Neuron (in vitro differentiated cells): ENCODE measurements at regions not wholly inside any gene's neighbourhood (a gene's known extent, or its start where the extent isn't known, plus 50 kb on each side); places are given as distances from the start of the nearest gene placed in this dataset.

Experiments
- H2AFZ ChIP-seq: one replicate; pipeline ENCODE4 v1.6.1; 2013; ENCODE audit warnings: low read depth, mild to moderate bottlenecking, inconsistent platforms, low read length, moderate library complexity
- H3K27me3 ChIP-seq: one replicate; pipeline ENCODE4 v1.6.1; 2013; ENCODE audit warnings: low read length; ENCODE audit not compliant: insufficient read depth
- H3K36me3 ChIP-seq: one replicate; pipeline ENCODE4 v1.6.1; 2013; ENCODE audit warnings: low read length; ENCODE audit not compliant: insufficient read depth
- H3K4me1 ChIP-seq: one replicate; pipeline ENCODE4 v1.6.1; 2013; ENCODE audit warnings: low read length; ENCODE audit not compliant: insufficient read depth
- H3K4me3 ChIP-seq: 2 replicates; pipeline ENCODE4 v1.5.1; 2013; ENCODE audit warnings: mild to moderate bottlenecking, low read length, moderate library complexity
- H3K9me3 ChIP-seq: one replicate; pipeline ENCODE4 v1.6.1; 2013; ENCODE audit warnings: low read length

DNA sequence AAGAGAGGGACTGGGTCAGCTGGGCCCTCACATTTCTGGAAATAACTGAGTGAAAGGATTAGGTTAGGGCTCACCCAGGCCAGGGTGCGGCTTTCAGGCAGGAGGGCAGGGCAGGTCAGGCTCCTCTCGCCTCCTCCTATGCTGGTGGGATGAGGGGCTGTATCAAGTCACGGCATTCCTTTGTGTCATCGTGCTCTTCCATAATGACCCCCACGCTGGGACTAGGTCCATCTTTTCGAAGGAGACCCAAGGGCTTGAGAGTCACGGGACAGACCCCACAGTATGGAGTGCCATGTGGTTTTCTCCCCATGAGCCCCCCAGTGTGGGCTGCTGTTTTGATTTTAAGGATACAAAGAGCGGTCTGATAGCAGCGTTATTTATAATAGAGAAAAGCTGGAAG lies 137.8 kb upstream of the COPS8 start:
- Histone ChIP-seq H3K9me3 (peaks cover 4% of the 10 kb centered on the region), H3K36me3 (no peaks in the 10 kb centered on the region), H3K27me3 (no peaks in the 10 kb centered on the region), H2AFZ (no peak overlapping the region), H3K4me3 (no peak overlapping the region), H3K4me1 (no peaks in the 10 kb centered on the region)

DNA sequence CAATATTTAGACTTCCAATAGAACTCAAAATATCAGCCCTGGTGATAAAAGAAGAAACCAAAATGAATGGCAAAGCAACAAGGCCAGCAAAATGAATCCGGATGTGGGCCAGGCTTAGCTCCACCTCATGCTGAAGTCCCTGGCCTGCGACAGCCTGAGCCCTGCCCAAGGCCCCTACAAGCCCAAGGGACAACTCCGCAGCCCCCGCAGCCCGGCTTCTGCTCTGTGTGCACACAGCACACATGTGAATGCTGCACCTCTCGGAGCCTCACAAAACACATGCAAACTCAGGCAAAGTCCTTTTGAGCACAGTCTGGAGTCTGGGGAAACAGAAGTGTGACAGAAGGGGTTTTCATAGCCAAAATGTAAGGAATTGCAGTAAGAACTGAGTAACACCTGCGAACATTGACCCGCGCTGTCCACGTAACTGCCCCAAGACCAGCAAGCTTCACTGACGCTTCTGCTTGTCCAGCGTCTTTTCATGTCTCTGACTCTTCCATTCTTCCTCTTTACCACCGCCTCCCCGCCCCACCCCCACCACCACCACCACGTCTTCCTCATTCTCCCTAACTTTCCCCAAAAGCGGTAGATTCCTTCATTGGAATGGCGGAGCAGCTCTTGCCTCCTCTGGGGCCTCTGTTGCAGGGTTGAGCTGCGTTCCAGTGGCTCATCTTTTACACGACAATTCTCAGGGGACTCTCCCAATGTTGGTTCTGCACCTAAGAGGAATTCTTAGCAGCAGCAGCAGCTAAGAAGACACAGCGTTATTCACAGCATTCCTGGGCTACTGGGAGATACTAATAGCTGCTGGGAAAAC lies 136.4 kb upstream of the COPS8 start:
- peaks cover 4% of the 10 kb centered on the region for H3K9me3 ChIP-seq
- H3K4me1 ChIP-seq, result no peaks in the 10 kb centered on the region
- H2AFZ ChIP-seq, result no peak overlapping the region
- no peaks in the 10 kb centered on the region for H3K27me3 ChIP-seq
- no peak overlapping the region for H3K4me3 ChIP-seq
- no peaks in the 10 kb centered on the region for H3K36me3 ChIP-seq

DNA sequence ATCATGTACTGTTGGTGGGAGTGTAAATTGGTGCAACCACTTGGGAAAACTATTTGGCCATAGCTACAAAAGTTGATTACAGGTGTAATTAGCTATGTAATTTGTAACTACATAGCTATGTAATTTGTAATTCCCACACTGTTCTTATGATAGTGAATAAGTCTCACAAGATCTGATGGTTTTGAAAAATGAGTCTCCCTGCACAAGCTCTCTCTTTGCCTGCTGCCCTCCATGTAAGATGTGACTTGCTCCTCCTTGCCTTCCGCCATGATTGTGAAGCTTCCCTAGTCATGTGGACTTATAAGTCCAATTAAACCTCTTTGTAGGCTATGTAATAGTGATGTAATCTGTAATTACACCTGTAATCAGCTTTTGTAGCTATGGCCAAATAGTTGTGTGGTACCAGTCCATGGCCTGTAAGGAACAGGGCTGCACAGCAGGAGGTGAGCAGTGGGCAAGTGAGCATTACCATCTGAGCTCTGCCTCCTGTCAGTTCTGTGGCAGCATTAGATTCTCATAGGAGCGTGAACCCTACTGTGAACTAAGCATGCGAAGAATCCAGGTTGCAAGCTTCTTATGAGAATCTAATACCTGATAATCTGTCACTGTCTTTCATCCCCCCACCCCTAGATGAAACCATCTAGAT lies 133.7 kb upstream of the COPS8 start:
- H3K36me3 ChIP-seq, result no peaks in the 10 kb centered on the region
- H3K4me1 ChIP-seq, result peaks cover 4% of the 10 kb centered on the region
- H2AFZ ChIP-seq, result no peak overlapping the region
- H3K4me3 ChIP-seq, result no peak overlapping the region
- H3K27me3 ChIP-seq, result no peaks in the 10 kb centered on the region
- peaks cover 11% of the 10 kb centered on the region for H3K9me3 ChIP-seq

DNA sequence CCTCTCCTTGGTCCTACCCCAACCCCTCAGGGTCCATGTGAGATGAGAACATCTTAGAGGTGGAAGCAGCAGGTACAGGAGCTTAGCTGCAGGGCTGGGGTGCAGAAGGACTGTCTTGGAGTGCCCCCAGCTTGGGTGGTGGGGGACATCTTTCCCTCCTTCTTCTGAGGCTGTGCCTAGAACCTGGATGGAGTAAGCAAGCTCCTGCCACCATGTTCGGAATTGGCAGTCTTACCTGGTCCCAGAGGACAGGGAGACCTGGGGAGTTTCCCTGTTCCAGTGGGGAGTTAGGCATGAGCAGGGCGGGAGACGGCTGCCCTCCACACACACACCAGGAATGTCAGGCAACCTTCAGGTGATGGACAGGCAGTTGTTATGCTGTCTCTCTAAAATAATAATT lies 131.0 kb upstream of the COPS8 start:
- H2AFZ ChIP-seq, result no peak overlapping the region
- no peaks in the 10 kb centered on the region for H3K27me3 ChIP-seq
- peaks cover 11% of the 10 kb centered on the region for H3K9me3 ChIP-seq
- no peak overlapping the region for H3K4me3 ChIP-seq
- no peaks in the 10 kb centered on the region for H3K36me3 ChIP-seq
- H3K4me1 ChIP-seq, result peaks cover 4% of the 10 kb centered on the region

DNA sequence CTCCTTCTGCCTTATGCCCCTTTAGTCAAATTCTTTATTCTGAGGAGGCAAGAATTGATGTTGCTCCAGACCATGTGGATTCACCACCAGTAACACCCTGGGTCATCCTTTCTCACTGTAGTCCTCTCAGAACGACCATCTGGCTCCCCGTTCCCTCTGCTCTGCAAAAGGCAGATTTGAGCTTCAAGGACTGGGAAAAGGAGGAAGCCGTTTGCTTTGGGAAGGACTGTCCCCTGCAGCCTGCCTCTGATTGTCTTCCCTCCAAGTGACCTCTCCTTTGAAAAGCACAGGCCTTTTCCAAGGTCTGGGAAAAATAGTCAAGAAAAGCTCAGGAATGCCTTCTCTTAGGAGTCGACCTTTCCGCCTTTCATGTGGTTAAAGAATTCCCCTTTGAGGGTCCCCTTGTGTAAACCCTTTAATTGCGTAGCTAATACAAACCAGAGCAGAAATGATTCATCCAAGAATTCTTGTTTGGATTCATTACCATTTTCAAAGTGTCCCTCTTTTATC lies 130.1 kb upstream of the COPS8 start:
- Histone ChIP-seq H3K27me3 (no peaks in the 10 kb centered on the region), H3K9me3 (peaks cover 14% of the 10 kb centered on the region), H3K4me1 (peaks cover 4% of the 10 kb centered on the region), H2AFZ (no peak overlapping the region), H3K4me3 (no peak overlapping the region), H3K36me3 (no peaks in the 10 kb centered on the region)

DNA sequence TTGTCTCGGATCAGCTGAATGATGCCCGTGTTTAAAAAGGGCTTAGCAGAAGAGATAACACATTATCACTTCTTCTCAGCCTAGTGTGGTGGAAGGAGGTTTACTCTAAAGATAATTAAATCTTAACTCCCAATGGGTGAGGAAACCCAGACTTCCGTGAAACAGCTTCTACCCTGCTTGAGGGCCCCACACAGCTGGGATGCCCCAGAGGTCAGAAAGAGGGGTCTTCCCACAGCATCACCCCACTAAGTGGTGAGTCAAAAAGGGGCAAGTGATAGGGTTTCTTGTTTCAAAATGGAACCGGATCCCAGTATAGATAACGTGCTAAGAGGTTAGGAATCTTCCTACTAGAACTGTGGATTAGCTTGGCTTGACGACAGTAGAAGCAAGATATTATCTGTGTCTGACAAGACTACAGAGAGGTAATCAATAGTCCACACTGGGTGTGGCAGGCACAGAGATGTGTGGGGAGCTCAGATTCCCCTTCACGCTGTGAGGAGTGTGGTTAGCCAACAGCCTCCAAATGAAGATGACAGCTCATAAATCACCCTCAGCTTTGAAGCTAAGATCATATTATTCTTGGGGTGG lies 129.6 kb upstream of the COPS8 start:
- H2AFZ ChIP-seq, result no peak overlapping the region
- H3K9me3 ChIP-seq, result peaks cover 14% of the 10 kb centered on the region
- H3K4me3 ChIP-seq, result no peak overlapping the region
- no peaks in the 10 kb centered on the region for H3K27me3 ChIP-seq
- no peaks in the 10 kb centered on the region for H3K36me3 ChIP-seq
- peaks cover 4% of the 10 kb centered on the region for H3K4me1 ChIP-seq

DNA sequence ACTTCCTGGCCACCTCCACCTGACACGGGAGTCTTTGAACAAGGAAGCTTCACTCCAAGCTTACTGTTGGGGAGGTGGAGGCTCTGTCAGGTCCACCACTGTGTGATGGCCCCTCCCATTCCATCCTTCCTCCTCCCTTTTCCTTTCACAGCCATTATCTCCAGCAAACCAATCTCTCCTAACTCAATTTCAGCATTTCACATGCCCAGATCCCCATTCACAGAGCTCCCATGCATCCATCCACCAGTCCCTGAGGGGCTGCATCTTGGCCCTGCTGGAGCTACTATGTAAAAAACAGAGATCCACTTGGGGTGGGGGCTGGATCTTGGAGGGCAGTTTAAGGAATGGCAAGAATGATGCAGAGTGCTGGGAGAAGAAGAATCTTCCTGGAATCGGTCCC lies 129.0 kb upstream of the COPS8 start:
- Histone ChIP-seq H3K27me3 (no peaks in the 10 kb centered on the region), H3K36me3 (no peaks in the 10 kb centered on the region), H3K4me1 (peaks cover 4% of the 10 kb centered on the region), H3K9me3 (peaks cover 14% of the 10 kb centered on the region), H3K4me3 (no peak overlapping the region), H2AFZ (no peak overlapping the region)

DNA sequence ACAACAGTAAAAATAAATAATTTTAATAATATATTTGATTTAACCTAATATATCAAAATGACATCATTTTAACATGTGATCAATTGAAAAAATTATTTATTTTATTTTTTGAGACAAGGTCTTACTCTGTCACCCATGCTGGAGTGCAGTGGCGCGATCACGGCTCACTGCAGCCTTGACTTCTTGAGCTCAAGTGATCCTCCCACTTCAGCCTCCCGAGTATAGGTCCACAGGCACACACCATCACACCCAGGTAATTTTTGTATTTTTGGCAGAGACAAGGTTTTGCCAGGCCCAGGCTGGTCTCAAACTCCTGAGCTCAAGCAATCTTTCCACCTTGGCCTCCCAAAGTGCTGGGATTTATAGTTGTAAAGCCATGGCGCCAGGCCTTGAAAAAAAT lies 126.7 kb upstream of the COPS8 start:
- H3K9me3 ChIP-seq, result peaks cover 11% of the 10 kb centered on the region
- H2AFZ ChIP-seq, result no peak overlapping the region
- no peaks in the 10 kb centered on the region for H3K27me3 ChIP-seq
- H3K36me3 ChIP-seq, result no peaks in the 10 kb centered on the region
- H3K4me1 ChIP-seq, result peaks cover 6% of the 10 kb centered on the region
- no peak overlapping the region for H3K4me3 ChIP-seq

DNA sequence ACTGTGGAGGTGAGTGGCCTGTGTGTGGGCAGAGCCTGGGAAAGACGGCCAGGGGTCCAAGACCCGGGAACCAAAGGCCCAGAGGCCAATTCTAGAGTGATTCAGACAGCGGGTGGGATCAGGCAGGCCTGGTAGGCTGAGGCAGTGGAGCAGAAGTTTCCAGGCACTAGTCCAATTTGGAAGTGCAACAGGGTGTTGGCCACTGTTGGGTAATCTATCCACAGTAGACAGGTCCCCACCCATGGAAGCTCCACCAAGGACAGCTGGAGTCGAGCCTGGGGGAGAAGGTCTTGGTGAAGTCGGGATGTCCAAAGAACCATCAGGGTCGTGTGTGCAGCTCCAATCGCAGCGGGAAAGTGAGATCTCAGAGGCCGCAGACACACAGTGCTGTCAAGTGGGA lies 125.8 kb upstream of the COPS8 start:
- Histone ChIP-seq H3K36me3 (no peaks in the 10 kb centered on the region), H2AFZ (no peak overlapping the region), H3K9me3 (peaks cover 7% of the 10 kb centered on the region), H3K4me3 (no peak overlapping the region), H3K27me3 (no peaks in the 10 kb centered on the region), H3K4me1 (peaks cover 6% of the 10 kb centered on the region)

DNA sequence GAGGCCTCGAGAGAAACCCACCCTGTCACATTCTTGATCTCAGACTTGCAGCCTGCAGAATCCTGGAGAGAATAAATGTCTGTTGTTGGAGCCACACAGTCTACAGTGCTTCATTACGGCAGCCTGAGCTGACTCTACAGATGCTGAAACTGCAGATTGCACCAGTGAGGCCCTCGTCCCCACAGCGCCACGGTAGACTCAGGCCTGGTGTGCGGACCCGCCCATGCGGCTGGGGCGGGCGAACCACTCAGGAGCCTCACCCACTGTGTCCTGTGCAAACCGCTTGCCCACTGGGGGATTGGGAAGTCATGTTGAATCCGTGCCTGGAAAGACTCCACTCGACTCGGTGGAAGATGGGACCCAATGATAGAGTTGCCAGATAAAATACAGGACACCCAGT lies 125.2 kb upstream of the COPS8 start:
- H2AFZ ChIP-seq, result no peak overlapping the region
- peaks cover 4% of the 10 kb centered on the region for H3K4me1 ChIP-seq
- no peak overlapping the region for H3K4me3 ChIP-seq
- H3K36me3 ChIP-seq, result no peaks in the 10 kb centered on the region
- peaks cover 4% of the 10 kb centered on the region for H3K9me3 ChIP-seq
- H3K27me3 ChIP-seq, result no peaks in the 10 kb centered on the region

DNA sequence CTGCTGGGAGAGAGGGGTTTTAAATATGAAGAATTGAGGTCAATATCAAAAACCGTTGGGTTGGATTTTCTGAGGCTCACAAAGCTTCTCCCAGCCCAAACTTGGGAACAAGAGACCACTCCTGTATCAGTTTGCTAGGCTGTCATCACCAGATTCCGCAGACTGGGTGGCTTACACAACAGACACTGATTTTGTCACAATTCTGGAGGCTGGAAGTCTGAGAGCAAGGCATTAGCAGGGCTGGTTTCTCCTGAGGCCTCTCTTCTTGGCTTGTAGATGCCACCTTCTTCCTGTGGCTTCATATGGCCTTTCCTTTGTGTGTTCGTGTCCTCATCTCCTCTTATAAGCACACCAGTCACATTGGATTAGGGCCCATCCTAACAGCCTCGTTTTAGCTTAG lies 122.9 kb upstream of the COPS8 start:
- no peaks in the 10 kb centered on the region for H3K36me3 ChIP-seq
- H3K27me3 ChIP-seq, result no peaks in the 10 kb centered on the region
- H3K4me3 ChIP-seq, result no peak overlapping the region
- peaks cover 2% of the 10 kb centered on the region for H3K4me1 ChIP-seq
- H3K9me3 ChIP-seq, result peaks cover 4% of the 10 kb centered on the region
- H2AFZ ChIP-seq, result no peak overlapping the region

DNA sequence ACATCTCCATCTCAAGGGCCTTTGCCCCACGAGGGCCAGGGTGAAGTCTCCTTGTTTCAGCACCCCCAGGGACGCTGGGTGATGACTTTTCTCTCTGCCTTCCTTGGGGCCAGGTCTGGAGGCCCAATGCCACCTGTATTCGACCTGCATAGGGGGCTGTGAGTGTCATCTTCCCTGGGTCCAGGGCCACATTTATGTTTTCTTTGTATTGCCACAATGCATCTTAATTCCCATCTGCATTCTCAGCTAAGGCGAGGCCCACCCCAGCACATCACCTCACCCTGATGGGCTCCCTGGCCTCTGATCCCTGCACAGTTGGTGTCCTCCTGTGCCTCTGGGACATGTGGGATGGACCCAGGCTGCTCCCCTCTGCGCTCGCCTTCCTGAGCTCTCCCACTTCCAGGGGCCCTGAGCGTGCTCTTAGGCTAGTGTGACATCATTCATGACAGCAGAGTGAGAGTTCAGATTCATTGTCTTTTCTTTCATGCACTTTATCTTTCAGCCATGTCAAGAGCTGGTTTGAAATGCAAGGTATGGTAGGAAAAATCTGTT lies 122.0 kb upstream of the COPS8 start:
- peaks cover 2% of the 10 kb centered on the region for H3K4me1 ChIP-seq
- no peak overlapping the region for H3K4me3 ChIP-seq
- H3K27me3 ChIP-seq, result no peaks in the 10 kb centered on the region
- H3K36me3 ChIP-seq, result no peaks in the 10 kb centered on the region
- no peak overlapping the region for H2AFZ ChIP-seq
- H3K9me3 ChIP-seq, result peaks cover 4% of the 10 kb centered on the region

DNA sequence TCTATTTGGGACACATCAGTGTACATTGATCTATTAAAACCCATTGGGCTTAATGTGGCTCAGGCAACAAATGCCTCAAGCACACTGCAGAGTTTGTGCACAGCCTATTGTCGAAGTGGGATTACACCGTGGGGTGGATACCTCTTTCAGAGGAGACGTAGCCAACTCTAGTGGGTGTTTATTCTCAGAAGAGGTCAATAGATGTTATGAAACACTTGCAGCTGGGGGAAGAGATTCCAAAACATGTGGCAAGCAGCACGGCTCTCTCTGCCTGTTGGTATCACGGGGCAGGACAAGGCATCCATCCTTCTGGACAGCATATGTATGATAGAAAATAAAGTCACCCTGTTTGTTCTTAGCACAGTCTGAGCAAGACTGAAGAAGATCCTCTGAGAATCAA lies 121.4 kb upstream of the COPS8 start:
- H3K4me1 ChIP-seq, result peaks cover 2% of the 10 kb centered on the region
- no peaks in the 10 kb centered on the region for H3K36me3 ChIP-seq
- H2AFZ ChIP-seq, result no peak overlapping the region
- H3K9me3 ChIP-seq, result peaks cover 4% of the 10 kb centered on the region
- H3K27me3 ChIP-seq, result no peaks in the 10 kb centered on the region
- no peak overlapping the region for H3K4me3 ChIP-seq
